HCT116 (cell line): ENCODE measurements at regions not wholly inside any gene's neighbourhood (a gene's known extent, or its start where the extent isn't known, plus 50 kb on each side); places are given as distances from the start of the nearest gene placed in this dataset.

Experiments
- ATAC-seq: fragments of 200-7000 bp; cut with Tn5 transposase; 2 replicates; pipeline ENCODE4 v1.9.1; 2020; ENCODE audit warnings: mild to moderate bottlenecking, moderate library complexity
- BruUV-seq: library from RNA; stranded (reverse); fragments of 400-500 nt; replicated peaks from 2 replicates; lab custom pipeline; 2021; lab: Mats Ljungman, UMichigan
- CTCF ChIA-PET: fragments of 300-600 bp; sonication (Branson Sonifier 250); formaldehyde crosslinking; loops from one replicate; lab custom pipeline; 2021; ENCODE audit warnings: antibody characterized with exemption; lab: Charles Lee
- POLR2A ChIA-PET: fragments of 300-600, 350-600 bp; sonication (Branson Sonifier 250); formaldehyde crosslinking; loops from one replicate; lab custom pipeline; 2021; ENCODE audit warnings: antibody characterized with exemption; lab: Charles Lee
- RAD21 ChIA-PET, 2 experiments: fragments of 300-600 bp; sonication (Branson Sonifier 250); formaldehyde crosslinking; loops; one replicate each; lab custom pipeline; 2023; ENCODE audit warnings: low total read pairs in 2 of 2; ENCODE audit not compliant: uncharacterized antibody in 2 of 2, unreplicated experiment in 2 of 2, low non-redundant PET in 1 of 2; lab: Charles Lee
- DNase-seq: peaks from one replicate; pipeline ENCODE4 v3.0.0-alpha.2; 2010; ENCODE audit warnings: low read depth, low spot score
- H2AFZ ChIP-seq: fragments of 200-600 bp; shearing (Covaris generic), sonication (generic); 2 replicates; pipeline ENCODE4 v1.6.1; 2017; ENCODE audit warnings: low read depth, mixed run types, mixed read lengths, antibody characterized with exemption, low read length; ENCODE audit not compliant: poor library complexity, severe bottlenecking
- H3K27ac ChIP-seq: 2 replicates; pipeline ENCODE4 v1.5.1; 2012; ENCODE audit warnings: low read depth, low read length
- H3K27me3 ChIP-seq: fragments of 200-600 bp; sonication (generic); 2 replicates; pipeline ENCODE4 v1.6.1; 2016; ENCODE audit warnings: mixed run types, low read length, mixed read lengths; ENCODE audit not compliant: insufficient read depth
- H3K36me3 ChIP-seq, 2 experiments: fragments of 200-500 bp in 1 of 2; fragments of 200-600 bp in 1 of 2; sonication (Bioruptor generic) in 1 of 2; sonication (generic) in 1 of 2; 2 replicates each; pipeline versions ENCODE4 v1.5.1 to v1.6.1; 2014 to 2016; ENCODE audit warnings: low read length in 2 of 2, inconsistent platforms in 1 of 2, mixed read lengths in 1 of 2, mixed run types in 1 of 2; ENCODE audit not compliant: insufficient read depth in 2 of 2, control insufficient read depth in 1 of 2
- H3K4me1 ChIP-seq, 2 experiments: fragments of 200-600 bp in 1 of 2; sonication (generic) in 1 of 2; 2 replicates each; pipeline versions ENCODE4 v1.5.1 to v1.6.1; 2012 to 2017; ENCODE audit warnings: low read length in 2 of 2, inconsistent platforms in 1 of 2, mild to moderate bottlenecking in 1 of 2, mixed read lengths in 1 of 2, mixed run types in 1 of 2, moderate library complexity in 1 of 2; ENCODE audit not compliant: insufficient read depth in 2 of 2, control insufficient read depth in 1 of 2
- H3K4me2 ChIP-seq: fragments of 200-600 bp; sonication (generic); 2 replicates; pipeline ENCODE4 v1.6.1; 2017; ENCODE audit warnings: mixed run types, low read length, mixed read lengths
- H3K4me3 ChIP-seq, 2 experiments: fragments of 200-600 bp in 1 of 2; sonication (generic) in 1 of 2; replicated peaks in 1 of 2; 2 replicates each; pipeline ENCODE4 v1.5.1; 2011 to 2016; ENCODE audit warnings: low read length in 2 of 2, control low read depth in 1 of 2, low read depth in 1 of 2, mild to moderate bottlenecking in 1 of 2, mixed read lengths in 1 of 2, mixed run types in 1 of 2
- H3K79me2 ChIP-seq: fragments of 200-600 bp; sonication (generic); 2 replicates; pipeline ENCODE4 v1.6.1; 2017; ENCODE audit warnings: mild to moderate bottlenecking, mixed run types, low read length, moderate library complexity, mixed read lengths; ENCODE audit not compliant: insufficient read depth
- H3K9ac ChIP-seq: fragments of 200-600 bp; sonication (generic); 2 replicates; pipeline ENCODE4 v1.6.1; 2016; ENCODE audit warnings: low read length, mixed read lengths
- H3K9me2 ChIP-seq: fragments of 200-600 bp; sonication (generic), shearing (Covaris generic); 2 replicates; pipeline ENCODE4 v1.6.1; 2017; ENCODE audit warnings: mixed run types, mild to moderate bottlenecking, moderate library complexity; ENCODE audit not compliant: insufficient read depth
- H3K9me3 ChIP-seq, 2 experiments: fragments of 200-500 bp in 1 of 2; fragments of 200-600 bp in 1 of 2; sonication (Bioruptor generic) in 1 of 2; sonication (generic) in 1 of 2; 2 replicates each; pipeline ENCODE4 v1.6.1; 2014 to 2017; ENCODE audit warnings: low read length in 2 of 2, mixed read lengths in 2 of 2, inconsistent platforms in 1 of 2, low read depth in 1 of 2, mild to moderate bottlenecking in 1 of 2, mixed run types in 1 of 2, moderate library complexity in 1 of 2; ENCODE audit not compliant: control insufficient read depth in 1 of 2, insufficient read depth in 1 of 2
- H4K20me1 ChIP-seq: fragments of 200-600 bp; sonication (generic), shearing (Covaris generic); 2 replicates; pipeline ENCODE4 v1.6.1; 2017; ENCODE audit warnings: mixed run types, mild to moderate bottlenecking, moderate library complexity; ENCODE audit not compliant: insufficient read depth
- ATF3 ChIP-seq: IDR thresholded peaks from 2 replicates; pipeline ENCODE4 v1.6.1; 2012
- CBX3 ChIP-seq: IDR thresholded peaks from 2 replicates; pipeline ENCODE4 v1.6.1; 2012; ENCODE audit warnings: low read depth
- CTCF ChIP-seq, 3 experiments: fragments of 200-600 bp in 1 of 3; sonication (generic) in 1 of 3; IDR thresholded peaks in 2 of 3; conservative IDR thresholded peaks in 1 of 3; 2 replicates each; pipeline ENCODE4 v1.5.1; 2012 to 2017; ENCODE audit warnings: low read depth in 2 of 3, low read length in 2 of 3, antibody characterized with exemption in 1 of 3, borderline replicate concordance in 1 of 3, control low read depth in 1 of 3, mild to moderate bottlenecking in 1 of 3, mixed read lengths in 1 of 3, mixed run types in 1 of 3, moderate library complexity in 1 of 3; ENCODE audit not compliant: insufficient read depth in 1 of 3
- EGR1 ChIP-seq: IDR thresholded peaks from 2 replicates; pipeline ENCODE4 v1.6.1; 2012; ENCODE audit warnings: low read depth
- EZH2phosphoT487 ChIP-seq: fragments of 200-600 bp; IDR thresholded peaks from 2 replicates; pipeline ENCODE4 v1.6.1; 2018; ENCODE audit warnings: antibody characterized with exemption, borderline replicate concordance
- FOSL1 ChIP-seq: IDR thresholded peaks from 2 replicates; pipeline ENCODE4 v1.6.1; 2012; ENCODE audit warnings: low read depth
- JUND ChIP-seq: IDR thresholded peaks from 2 replicates; pipeline ENCODE4 v1.6.1; 2012
- POLR2A ChIP-seq: IDR thresholded peaks from 2 replicates; pipeline ENCODE4 v1.7.0; 2011; ENCODE audit warnings: borderline replicate concordance; ENCODE audit not compliant: insufficient read depth, insufficient read length; ENCODE audit errors: extremely low read depth
- REST ChIP-seq: IDR thresholded peaks from 2 replicates; pipeline ENCODE4 v1.6.1; 2012; ENCODE audit warnings: low read depth
- SP1 ChIP-seq: IDR thresholded peaks from 2 replicates; pipeline ENCODE4 v1.6.1; 2012; ENCODE audit warnings: low read depth
- SRF ChIP-seq: IDR thresholded peaks from 2 replicates; pipeline ENCODE4 v1.6.1; 2012; ENCODE audit warnings: low read depth
- ZFX ChIP-seq: fragments of 450-650 bp; IDR thresholded peaks from 2 replicates; pipeline ENCODE4 v1.6.1; 2017
- ZNF274 ChIP-seq: fragments of 200-500 bp; sonication (Bioruptor generic); IDR thresholded peaks from 2 replicates; pipeline ENCODE4 v1.6.1; 2014; ENCODE audit warnings: mild to moderate bottlenecking, low read depth, low read length, inconsistent platforms
- intact Hi-C: fragments of 100-400 bp; cut with micrococcal nuclease; formaldehyde crosslinking; loops from 2 replicates; pipeline ENCODE4 v1.10.0; 2022

- TF ChIP-seq REST (no peak), FOSL1 (no peak), JUND (no peak), ATF3 (no peak), SRF (no peak), ZNF274 (no peak), EZH2phosphoT487 (no peak), POLR2A (no peak), SP1 (no peak), ZFX (no peak), EGR1 (no peak)
- TF ChIP-seq, all 23 proteins: peak for 0
These were observed 111.0 kb upstream of the SLC25A48 start (continued) for GRCh38 chr5:135723491-135723890.

GRCh38 chr5:135721548-135722090 is 112.8 kb upstream of the SLC25A48 start:
- no peak for ATAC-seq
- Histone ChIP-seq H3K4me3 (no peak overlapping the region), H3K27me3 (0 out of 2 replicates have a peak, but pooled peaks cover 2% of the 10 kb centered on the region), H3K27ac (no peak overlapping the region), H3K9ac (no peak overlapping the region), H3K9me3 (no peaks in the 10 kb centered on the region), H3K4me2 (no peak overlapping the region), H3K36me3 (no peaks in the 10 kb centered on the region), H4K20me1 (no peaks in the 10 kb centered on the region), H3K4me1 (peaks cover 4 to 14% of the 10 kb centered on the region in 2 experiments; a peak in 3 of 4 replicates), H2AFZ (no peak overlapping the region), H3K9me2 (no peaks in the 10 kb centered on the region), H3K79me2 (no peaks in the 10 kb centered on the region)
- TF ChIP-seq CTCF (IDR thresholded peaks at IDR 0.05 in 2 of 3, conservative IDR thresholded peaks at IDR 0.05 in 1 of 3; ENCODE audit: borderline replicate concordance in 1 of 3, insufficient read depth in 1 of 3, low read depth in 2 of 3, low read length in 2 of 3) (no peak), CBX3 (no peak), ATF3 (no peak), POLR2A (no peak)
- DNase-seq: no peak
- POLR2A ChIA-PET: no interaction called here
- RAD21 ChIA-PET: no interaction called here
- BruUV-seq: no TSS peak
- intact Hi-C loops: no loop called here
- CTCF ChIA-PET: no interaction called here
